Nephron progenitor cell (in vitro differentiated cells): ENCODE measurements at regions not wholly inside any gene's neighbourhood (a gene's known extent, or its start where the extent isn't known, plus 50 kb on each side); places are given as distances from the start of the nearest gene placed in this dataset.
"Not testable (repeated sequence)": the region's sequence is repeated elsewhere in the genome, so short reads cannot be mapped to it uniquely, and the experiment has no call there.

Experiments used
- DNase-seq: peaks from one replicate; pipeline ENCODE4 v3.0.0; 2021
- H3K27ac Mint-ChIP-seq: 2 replicates; pipeline ENCODE4 v1.8.0; 2021; ENCODE audit warnings: mild to moderate bottlenecking, moderate library complexity, mixed read lengths
- H3K27me3 Mint-ChIP-seq: 2 replicates; pipeline ENCODE4 v1.8.0; 2021; ENCODE audit warnings: mild to moderate bottlenecking, low read depth, mixed read lengths; ENCODE audit not compliant: poor library complexity
- H3K36me3 Mint-ChIP-seq: 2 replicates; pipeline ENCODE4 v1.8.0; 2021; ENCODE audit warnings: low read depth, mixed read lengths
- H3K4me1 Mint-ChIP-seq: 2 replicates; pipeline ENCODE4 v1.8.0; 2021; ENCODE audit warnings: mixed read lengths
- H3K4me3 Mint-ChIP-seq: 2 replicates; pipeline ENCODE4 v1.8.0; 2021; ENCODE audit warnings: mild to moderate bottlenecking, moderate library complexity, mixed read lengths
- H3K9me3 Mint-ChIP-seq: 2 replicates; pipeline ENCODE4 v1.8.0; 2021; ENCODE audit warnings: mild to moderate bottlenecking, moderate library complexity, mixed read lengths
- CTCF ChIP-seq: fragments of 200-600 bp; sonication (generic); IDR thresholded peaks from 2 replicates; pipeline ENCODE4 v1.5.0; 2021; ENCODE audit warnings: antibody characterized with exemption

- DNase-seq, result no peak
- Mint-ChIP-seq H3K27ac (no peak overlapping the region), H3K4me1 (no peaks in the 10 kb centered on the region), H3K4me3 (no peak overlapping the region), H3K36me3 (peaks cover 18% of the 10 kb centered on the region), H3K27me3 (peaks cover 9% of the 10 kb centered on the region), H3K9me3 (peaks cover 30% of the 10 kb centered on the region)
- TF ChIP-seq CTCF, result no peak
These were observed 190.3 kb downstream of the BANP start for GRCh38 chr16:88141580-88141979.

GRCh38 chr16:88142056-88142935 is 191.1 kb downstream of the BANP start:
- peaks cover 18% of the 10 kb centered on the region for H3K36me3 Mint-ChIP-seq
- H3K9me3 Mint-ChIP-seq, result peaks cover 29% of the 10 kb centered on the region
- not testable (repeated sequence) for H3K27ac Mint-ChIP-seq, DNase-seq, H3K4me3 Mint-ChIP-seq, H3K4me1 Mint-ChIP-seq, H3K27me3 Mint-ChIP-seq

GRCh38 chr16:88143122-88144027 is 192.1 kb downstream of the BANP start:
- H3K27me3 Mint-ChIP-seq, H3K4me1 Mint-ChIP-seq, H3K4me3 Mint-ChIP-seq, DNase-seq, H3K27ac Mint-ChIP-seq: not testable (repeated sequence)
- peaks cover 19% of the 10 kb centered on the region for H3K9me3 Mint-ChIP-seq
- peaks cover 13% of the 10 kb centered on the region for H3K36me3 Mint-ChIP-seq

GRCh38 chr16:88144028-88144511 is 192.8 kb downstream of the BANP start:
- peaks cover 4% of the 10 kb centered on the region for H3K4me1 Mint-ChIP-seq
- H3K27me3 Mint-ChIP-seq, result peaks cover 9% of the 10 kb centered on the region
- no peak for DNase-seq
- H3K4me3 Mint-ChIP-seq, result no peak overlapping the region
- peaks cover 9% of the 10 kb centered on the region for H3K36me3 Mint-ChIP-seq
- no peak for TF ChIP-seq CTCF
- no peak overlapping the region for H3K27ac Mint-ChIP-seq
- H3K9me3 Mint-ChIP-seq, result peaks cover 12% of the 10 kb centered on the region

GRCh38 chr16:88145376-88145775 is 194.1 kb downstream of the BANP start:
- DNase-seq, H3K36me3 Mint-ChIP-seq, H3K9me3 Mint-ChIP-seq, H3K4me3 Mint-ChIP-seq, H3K27ac Mint-ChIP-seq, H3K27me3 Mint-ChIP-seq: not testable (repeated sequence)
- H3K4me1 Mint-ChIP-seq, result peaks cover 12% of the 10 kb centered on the region

GRCh38 chr16:88145824-88146405 is 194.7 kb downstream of the BANP start:
- not testable (repeated sequence) for H3K27me3 Mint-ChIP-seq, H3K36me3 Mint-ChIP-seq, H3K27ac Mint-ChIP-seq, DNase-seq, H3K4me3 Mint-ChIP-seq, H3K9me3 Mint-ChIP-seq
- peaks cover 12% of the 10 kb centered on the region for H3K4me1 Mint-ChIP-seq

GRCh38 chr16:88148078-88148477 is 196.8 kb downstream of the BANP start:
- H3K4me3 Mint-ChIP-seq, H3K27ac Mint-ChIP-seq, DNase-seq, H3K9me3 Mint-ChIP-seq, H3K36me3 Mint-ChIP-seq, H3K27me3 Mint-ChIP-seq: not testable (repeated sequence)
- H3K4me1 Mint-ChIP-seq, result peaks cover 28% of the 10 kb centered on the region

GRCh38 chr16:88148682-88149081 is 197.4 kb downstream of the BANP start:
- not testable (repeated sequence) for H3K4me3 Mint-ChIP-seq, H3K27ac Mint-ChIP-seq, H3K9me3 Mint-ChIP-seq, DNase-seq, H3K36me3 Mint-ChIP-seq, H3K27me3 Mint-ChIP-seq
- H3K4me1 Mint-ChIP-seq, result peaks cover 30% of the 10 kb centered on the region

- H3K4me3 Mint-ChIP-seq, H3K27ac Mint-ChIP-seq, H3K27me3 Mint-ChIP-seq, DNase-seq, H3K9me3 Mint-ChIP-seq, H3K36me3 Mint-ChIP-seq: not testable (repeated sequence)
- peaks cover 30% of the 10 kb centered on the region for H3K4me1 Mint-ChIP-seq
These were observed 197.9 kb downstream of the BANP start for GRCh38 chr16:88149158-88149603.

- not testable (repeated sequence) for H3K4me3 Mint-ChIP-seq, H3K36me3 Mint-ChIP-seq, DNase-seq, H3K9me3 Mint-ChIP-seq, H3K27me3 Mint-ChIP-seq
- Mint-ChIP-seq H3K4me1 (peaks cover 30% of the 10 kb centered on the region), H3K27ac (peak overlapping the region; percentile 25)
These were observed 198.4 kb downstream of the BANP start for GRCh38 chr16:88149663-88150062.

GRCh38 chr16:88150456-88151128 is 199.4 kb downstream of the BANP start:
- H3K27me3 Mint-ChIP-seq, DNase-seq, H3K4me3 Mint-ChIP-seq, H3K36me3 Mint-ChIP-seq, H3K27ac Mint-ChIP-seq, H3K9me3 Mint-ChIP-seq: not testable (repeated sequence)
- peaks cover 30% of the 10 kb centered on the region for H3K4me1 Mint-ChIP-seq
